ENCODE measurements at regions not wholly inside any gene's neighbourhood (a gene's known extent, or its start where the extent isn't known, plus 50 kb on each side); places are given as distances from the start of the nearest gene placed in this dataset.

DNA sequence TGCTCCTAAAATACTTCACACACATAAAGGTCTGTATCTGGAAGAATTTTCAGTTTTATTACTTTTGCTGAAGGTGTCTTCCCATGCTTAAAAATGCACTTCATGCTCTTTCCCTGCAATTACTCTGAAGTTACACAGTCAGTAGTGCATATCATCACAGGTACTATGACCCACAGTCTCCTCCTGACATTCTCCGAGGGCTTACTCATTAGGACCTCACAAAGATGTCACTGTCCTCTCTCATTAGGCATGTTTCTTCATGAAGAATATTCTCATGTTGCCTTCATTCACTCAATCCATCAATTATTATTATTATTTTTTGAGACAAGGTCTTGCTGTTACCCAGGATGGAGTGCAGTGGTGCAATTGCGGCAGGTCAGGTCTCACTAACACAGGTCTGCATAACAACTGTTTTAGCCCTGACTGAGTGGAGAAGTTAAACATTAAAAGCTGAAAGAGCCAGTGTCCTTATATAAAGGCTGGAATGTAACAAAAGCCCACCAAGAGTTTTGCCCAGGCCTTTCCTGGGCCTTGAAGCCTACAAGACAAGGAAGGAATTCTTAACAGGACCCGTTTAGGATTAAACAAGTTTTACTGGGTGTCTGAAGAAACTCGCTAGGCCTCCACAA, 119.5 kb upstream of the WSCD2 start:
- TF ChIP-seq, protein P1, sequence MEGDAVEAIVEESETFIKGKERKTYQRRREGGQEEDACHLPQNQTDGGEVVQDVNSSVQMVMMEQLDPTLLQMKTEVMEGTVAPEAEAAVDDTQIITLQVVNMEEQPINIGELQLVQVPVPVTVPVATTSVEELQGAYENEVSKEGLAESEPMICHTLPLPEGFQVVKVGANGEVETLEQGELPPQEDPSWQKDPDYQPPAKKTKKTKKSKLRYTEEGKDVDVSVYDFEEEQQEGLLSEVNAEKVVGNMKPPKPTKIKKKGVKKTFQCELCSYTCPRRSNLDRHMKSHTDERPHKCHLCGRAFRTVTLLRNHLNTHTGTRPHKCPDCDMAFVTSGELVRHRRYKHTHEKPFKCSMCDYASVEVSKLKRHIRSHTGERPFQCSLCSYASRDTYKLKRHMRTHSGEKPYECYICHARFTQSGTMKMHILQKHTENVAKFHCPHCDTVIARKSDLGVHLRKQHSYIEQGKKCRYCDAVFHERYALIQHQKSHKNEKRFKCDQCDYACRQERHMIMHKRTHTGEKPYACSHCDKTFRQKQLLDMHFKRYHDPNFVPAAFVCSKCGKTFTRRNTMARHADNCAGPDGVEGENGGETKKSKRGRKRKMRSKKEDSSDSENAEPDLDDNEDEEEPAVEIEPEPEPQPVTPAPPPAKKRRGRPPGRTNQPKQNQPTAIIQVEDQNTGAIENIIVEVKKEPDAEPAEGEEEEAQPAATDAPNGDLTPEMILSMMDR (IDR thresholded peaks at IDR 0.05; ENCODE audit: low read depth, low read length): no peak
- no peak for TF ChIP-seq EZH2phosphoT487 (IDR thresholded peaks at IDR 0.05; ENCODE audit: low read depth)
